ENCODE measurements at regions not wholly inside any gene's neighbourhood (a gene's known extent, or its start where the extent isn't known, plus 50 kb on each side); places are given as distances from the start of the nearest gene placed in this dataset.
"Not testable (repeated sequence)": the region's sequence is repeated elsewhere in the genome, so short reads cannot be mapped to it uniquely, and the experiment has no call there.

GRCh38 chr1:218882454-218882853, 291.2 kb upstream of the LYPLAL1 start:
- no peak for DNase-seq

- no peak for DNase-seq
These were observed 287.4 kb upstream of the LYPLAL1 start for GRCh38 chr1:218886101-218886871.

- DNase-seq = no peak
These were observed 286.3 kb upstream of the LYPLAL1 start for GRCh38 chr1:218887141-218887925.

- no peak for DNase-seq
These were observed 283.2 kb upstream of the LYPLAL1 start for GRCh38 chr1:218890451-218890850.

- DNase-seq = no peak
These were observed 282.1 kb upstream of the LYPLAL1 start for GRCh38 chr1:218891577-218891976.

- DNase-seq = no peak
These were observed 278.6 kb upstream of the LYPLAL1 start for GRCh38 chr1:218895064-218895587.

GRCh38 chr1:218896202-218896601, 277.5 kb upstream of the LYPLAL1 start:
- DNase-seq = no peak

- DNase-seq = no peak
These were observed 274.8 kb upstream of the LYPLAL1 start for GRCh38 chr1:218898921-218899320.

GRCh38 chr1:218900615-218901014, 273.1 kb upstream of the LYPLAL1 start:
- DNase-seq = no peak

GRCh38 chr1:218904416-218904815, 269.3 kb upstream of the LYPLAL1 start:
- DNase-seq = no peak

- no peak for DNase-seq
These were observed 257.0 kb upstream of the LYPLAL1 start for GRCh38 chr1:218916720-218917119.

GRCh38 chr1:218917656-218918055, 256.0 kb upstream of the LYPLAL1 start:
- DNase-seq = no peak

- DNase-seq = no peak
These were observed 247.9 kb upstream of the LYPLAL1 start for GRCh38 chr1:218925777-218926176.

- DNase-seq = no peak
These were observed 247.0 kb upstream of the LYPLAL1 start for GRCh38 chr1:218926631-218927030.

- DNase-seq = no peak
These were observed 243.7 kb upstream of the LYPLAL1 start for GRCh38 chr1:218930000-218930399.

- no peak for DNase-seq
These were observed 243.0 kb upstream of the LYPLAL1 start for GRCh38 chr1:218930472-218931241.

- no peak for DNase-seq
These were observed 242.4 kb upstream of the LYPLAL1 start for GRCh38 chr1:218931324-218931723.

- no peak for DNase-seq
These were observed 240.2 kb upstream of the LYPLAL1 start for GRCh38 chr1:218933513-218933912.

- DNase-seq = not testable (repeated sequence)
These were observed 238.3 kb upstream of the LYPLAL1 start for GRCh38 chr1:218935408-218935807.

- DNase-seq = no peak
These were observed 235.4 kb upstream of the LYPLAL1 start for GRCh38 chr1:218938259-218938658.

- no peak for DNase-seq
These were observed 234.6 kb upstream of the LYPLAL1 start for GRCh38 chr1:218939095-218939494.

- no peak for DNase-seq
These were observed 231.2 kb upstream of the LYPLAL1 start for GRCh38 chr1:218942431-218942830.

- no peak for DNase-seq
These were observed 230.3 kb upstream of the LYPLAL1 start for GRCh38 chr1:218943371-218943770.
